GM12891 (cell line): ENCODE measurements at regions not wholly inside any gene's neighbourhood (a gene's known extent, or its start where the extent isn't known, plus 50 kb on each side); places are given as distances from the start of the nearest gene placed in this dataset.

Experiments used
- PAX5 ChIP-seq: IDR thresholded peaks from 2 replicates; pipeline ENCODE4 v1.6.1; 2011; ENCODE audit warnings: low read length, moderate library complexity, mild to moderate bottlenecking; ENCODE audit not compliant: insufficient read depth, severe bottlenecking
- POLR2A ChIP-seq: IDR thresholded peaks from 2 replicates; pipeline ENCODE4 v1.6.1; 2011; ENCODE audit warnings: low read depth, low read length, control low read depth
- POLR2AphosphoS5 ChIP-seq: IDR thresholded peaks from 2 replicates; pipeline ENCODE4 v1.6.1; 2011; ENCODE audit warnings: low read depth, low read length, control low read depth
- POU2F2 ChIP-seq: IDR thresholded peaks from 2 replicates; pipeline ENCODE4 v1.6.1; 2011; ENCODE audit warnings: low read depth, mild to moderate bottlenecking, control low read depth, low read length, moderate library complexity
- TAF1 ChIP-seq: IDR thresholded peaks from 2 replicates; pipeline ENCODE4 v1.6.1; 2011; ENCODE audit warnings: low read depth, low read length, control low read depth

GRCh38 chr2:144835634-144836350 is 315.9 kb upstream of the ZEB2 start:
- TF ChIP-seq POLR2A (no peak), POLR2AphosphoS5 (no peak), TAF1 (no peak), PAX5 (no peak), POU2F2 (no peak)
